GM23248 (cell line): ENCODE measurements at regions not wholly inside any gene's neighbourhood (a gene's known extent, or its start where the extent isn't known, plus 50 kb on each side); places are given as distances from the start of the nearest gene placed in this dataset.

Experiments
- DNase-seq: peaks from one replicate; pipeline ENCODE4 v3.0.0-alpha.2; 2015
- H2AFZ ChIP-seq: fragments of 200-600 bp; sonication (generic); 2 replicates; pipeline ENCODE4 v1.6.1; 2016; ENCODE audit warnings: antibody characterized with exemption
- H3F3A ChIP-seq: fragments of 200-600 bp; sonication (generic); 2 replicates; pipeline ENCODE4 v1.6.1; 2016; ENCODE audit warnings: mild to moderate bottlenecking, antibody characterized with exemption, mixed run types; ENCODE audit not compliant: insufficient read depth
- H3K27ac ChIP-seq: fragments of 200-600 bp; sonication (generic); 2 replicates; pipeline ENCODE4 v1.5.1; 2016; ENCODE audit warnings: mild to moderate bottlenecking
- H3K27me3 ChIP-seq: fragments of 200-600 bp; sonication (generic); replicated peaks from 2 replicates; pipeline ENCODE4 v1.6.1; 2016; ENCODE audit warnings: mild to moderate bottlenecking; ENCODE audit not compliant: insufficient read depth
- H3K36me3 ChIP-seq: fragments of 200-600 bp; sonication (generic); 2 replicates; pipeline ENCODE4 v1.6.1; 2016; ENCODE audit warnings: low read depth, mild to moderate bottlenecking
- H3K4me1 ChIP-seq: fragments of 200-600 bp; sonication (generic); 2 replicates; pipeline ENCODE4 v1.6.1; 2016; ENCODE audit warnings: mild to moderate bottlenecking; ENCODE audit not compliant: insufficient read depth
- H3K4me2 ChIP-seq: fragments of 200-600 bp; sonication (generic); one replicate; pipeline ENCODE4 v1.6.1; 2016; ENCODE audit warnings: mild to moderate bottlenecking; ENCODE audit not compliant: unreplicated experiment
- H3K4me3 ChIP-seq: fragments of 200-600 bp; sonication (generic); 2 replicates; pipeline ENCODE4 v1.5.1; 2016; ENCODE audit warnings: mild to moderate bottlenecking
- H3K79me2 ChIP-seq: fragments of 200-600 bp; sonication (generic); 2 replicates; pipeline ENCODE4 v1.6.1; 2016; ENCODE audit warnings: mild to moderate bottlenecking; ENCODE audit not compliant: insufficient read depth
- H3K9ac ChIP-seq: fragments of 200-600 bp; sonication (generic); 2 replicates; pipeline ENCODE4 v1.6.1; 2016; ENCODE audit warnings: mild to moderate bottlenecking
- H3K9me2 ChIP-seq: fragments of 200-600 bp; sonication (generic); 2 replicates; pipeline ENCODE4 v1.6.1; 2016; ENCODE audit warnings: mixed run types, mild to moderate bottlenecking, moderate library complexity; ENCODE audit not compliant: insufficient read depth
- H3K9me3 ChIP-seq: fragments of 200-600 bp; sonication (generic); one replicate; pipeline ENCODE4 v1.6.1; 2017; ENCODE audit warnings: low read depth
- H4K20me1 ChIP-seq: fragments of 200-600 bp; sonication (generic); 2 replicates; pipeline ENCODE4 v1.6.0; 2016; ENCODE audit not compliant: insufficient read depth
- EZH2 ChIP-seq: fragments of 200-600 bp; sonication (generic); IDR thresholded peaks from 2 replicates; pipeline ENCODE4 v1.6.1; 2018; ENCODE audit warnings: antibody characterized with exemption, mild to moderate bottlenecking; ENCODE audit not compliant: insufficient read depth, poor library complexity, severe bottlenecking
- EZH2phosphoT487 ChIP-seq: fragments of 200-600 bp; sonication (generic); IDR thresholded peaks from 2 replicates; pipeline ENCODE4 v1.6.1; 2018; ENCODE audit warnings: antibody characterized with exemption, moderate library complexity, mild to moderate bottlenecking, low read depth; ENCODE audit not compliant: insufficient read depth
- WGBS, 2 experiments: methylation state at CpG; one replicate each; pipeline ENCODE4 v1.1.6; 2015 to 2017; ENCODE audit warnings: low lambda C conversion rate in 2 of 2, low coverage in 1 of 2; ENCODE audit errors: missing lambda C conversion rate in 2 of 2; 5-methylcytosine and 5-hydroxymethylcytosine counted together
- in situ Hi-C: fragments of 300-500 bp; cut with MboI; formaldehyde crosslinking; loops from 2 replicates; pipeline ENCODE4 v1.15.0; 2020

- H3K9me2 ChIP-seq, result no peaks in the 10 kb centered on the region; the same call in none of the 2 replicates
- H3K27ac ChIP-seq, result no peak overlapping the region
- WGBS, 2 experiments, result 7 to 15% methylated on average over 1 of the region's 1 CpG
- in situ Hi-C loops, result no loop called here
- no peak overlapping the region for H3K9ac ChIP-seq
- H3F3A ChIP-seq, result no peaks in the 10 kb centered on the region
- no peak overlapping the region for H3K4me3 ChIP-seq
- H3K36me3 ChIP-seq, result no peaks in the 10 kb centered on the region
- H3K9me3 ChIP-seq, result no peaks in the 10 kb centered on the region
- TF ChIP-seq EZH2phosphoT487, result no peak
- no peak for TF ChIP-seq EZH2
- no peak for DNase-seq
- H3K4me2 ChIP-seq, result no peak overlapping the region
- no peaks in the 10 kb centered on the region for H4K20me1 ChIP-seq
- no peak overlapping the region for H2AFZ ChIP-seq
- no peaks in the 10 kb centered on the region for H3K79me2 ChIP-seq
- H3K27me3 ChIP-seq, result no peaks in the 10 kb centered on the region
- H3K4me1 ChIP-seq, result no peaks in the 10 kb centered on the region
Observed at GRCh38 chr1:88266051-88266450, 418.0 kb upstream of the PKN2 start.

GRCh38 chr1:88272216-88272615 is 411.9 kb upstream of the PKN2 start:
- Histone ChIP-seq H3F3A (no peaks in the 10 kb centered on the region; the same call in 1 of the 2 replicates), H3K9me3 (no peaks in the 10 kb centered on the region), H3K36me3 (no peaks in the 10 kb centered on the region), H3K27me3 (no peaks in the 10 kb centered on the region), H3K4me3 (no peak overlapping the region), H2AFZ (no peak overlapping the region), H3K9ac (no peak overlapping the region), H3K4me2 (no peak overlapping the region), H3K79me2 (no peaks in the 10 kb centered on the region), H3K9me2 (no peaks in the 10 kb centered on the region), H3K4me1 (no peaks in the 10 kb centered on the region), H4K20me1 (no peaks in the 10 kb centered on the region), H3K27ac (no peak overlapping the region)
- WGBS, 2 experiments, result 91 to 98% methylated on average over 5 of the region's 5 CpGs
- TF ChIP-seq EZH2 (no peak), EZH2phosphoT487 (no peak)
- DNase-seq, result no peak
- in situ Hi-C loops, result no loop called here

DNA sequence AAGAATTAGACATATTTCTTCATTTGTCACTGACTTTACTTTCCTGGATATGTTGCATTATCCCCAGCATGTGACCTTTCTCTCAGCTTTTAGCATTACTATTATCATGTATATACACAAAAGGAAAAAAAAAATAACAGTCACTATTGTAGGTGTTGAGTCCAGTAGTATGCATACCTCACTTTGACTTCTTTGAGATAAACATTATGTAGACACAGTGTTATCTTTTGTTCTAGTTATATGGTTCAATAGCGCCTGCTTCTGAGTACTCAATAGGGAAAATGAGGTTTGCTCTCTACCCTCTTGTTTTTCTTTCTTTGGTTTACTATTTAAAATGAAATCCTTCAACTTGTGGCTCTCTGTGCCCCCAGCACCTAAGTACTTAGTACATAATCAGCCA is 409.6 kb upstream of the PKN2 start:
- no peaks in the 10 kb centered on the region for H3K79me2 ChIP-seq
- in situ Hi-C loops, result no loop called here
- H3K4me2 ChIP-seq, result no peak overlapping the region
- no peaks in the 10 kb centered on the region for H3K4me1 ChIP-seq
- no peak for DNase-seq
- no peaks in the 10 kb centered on the region for H3K9me3 ChIP-seq
- 87 to 100% methylated on average over 1 of the region's 1 CpG for WGBS, 2 experiments
- H3K27ac ChIP-seq, result no peak overlapping the region
- no peaks in the 10 kb centered on the region for H3K9me2 ChIP-seq
- no peaks in the 10 kb centered on the region for H3K36me3 ChIP-seq
- no peak overlapping the region for H2AFZ ChIP-seq
- H3K4me3 ChIP-seq, result no peak overlapping the region
- no peaks in the 10 kb centered on the region for H3K27me3 ChIP-seq
- no peaks in the 10 kb centered on the region for H4K20me1 ChIP-seq
- no peak for TF ChIP-seq EZH2
- TF ChIP-seq EZH2phosphoT487, result no peak
- H3K9ac ChIP-seq, result no peak overlapping the region
- H3F3A ChIP-seq, result no peaks in the 10 kb centered on the region; the same call in 1 of the 2 replicates

DNA sequence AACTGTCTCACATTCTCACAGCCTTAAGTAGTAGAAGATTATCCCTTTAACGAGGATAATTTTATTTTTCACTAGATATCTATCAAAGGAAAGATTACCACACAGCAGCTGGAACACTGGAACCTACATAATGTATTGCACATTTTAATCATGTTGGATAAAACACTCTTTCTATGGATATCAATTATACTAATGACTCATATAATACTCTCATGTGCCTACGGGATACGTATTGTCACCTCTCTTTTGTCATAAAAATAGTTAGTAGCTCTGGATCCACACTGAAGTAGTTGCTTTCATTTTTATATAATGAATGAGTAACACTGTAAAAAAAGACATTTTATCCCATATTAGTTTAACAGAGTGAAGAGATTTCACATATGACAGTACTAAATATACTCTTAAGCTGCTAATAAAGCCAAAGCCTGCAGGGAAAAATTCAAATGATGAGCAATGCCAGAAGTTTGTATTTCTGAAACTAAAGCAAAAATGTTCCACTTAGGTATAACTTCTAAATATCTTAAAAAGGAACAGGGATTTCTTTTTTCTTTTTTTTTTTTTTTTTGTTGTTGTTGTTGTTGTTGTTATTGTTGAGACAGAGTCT is 408.7 kb upstream of the PKN2 start:
- no peak for TF ChIP-seq EZH2phosphoT487
- TF ChIP-seq EZH2, result no peak
- no peaks in the 10 kb centered on the region for H3K36me3 ChIP-seq
- H3K4me3 ChIP-seq, result no peak overlapping the region
- H3K9me2 ChIP-seq, result no peaks in the 10 kb centered on the region
- no peak overlapping the region for H2AFZ ChIP-seq
- H3K9ac ChIP-seq, result no peak overlapping the region
- no peaks in the 10 kb centered on the region for H3K79me2 ChIP-seq
- H3K4me1 ChIP-seq, result no peaks in the 10 kb centered on the region
- no peak overlapping the region for H3K4me2 ChIP-seq
- no peak for DNase-seq
- H3K27me3 ChIP-seq, result no peaks in the 10 kb centered on the region
- H4K20me1 ChIP-seq, result no peaks in the 10 kb centered on the region
- H3K27ac ChIP-seq, result no peak overlapping the region
- no peaks in the 10 kb centered on the region for H3K9me3 ChIP-seq
- 74 to 84% methylated on average over 3 of the region's 3 CpGs for WGBS, 2 experiments
- H3F3A ChIP-seq, result no peaks in the 10 kb centered on the region; the same call in 1 of the 2 replicates
- in situ Hi-C loops, result loop anchor here (25.0 kb wide), 1 partner anchor 988 kb away; no protein-coding TSS in a partner anchor
